ENCODE measurements at regions not wholly inside any gene's neighbourhood (a gene's known extent, or its start where the extent isn't known, plus 50 kb on each side); places are given as distances from the start of the nearest gene placed in this dataset.

GRCh38 chr13:69020120-69020519, 1087.5 kb upstream of the ATXN8OS start:
- ChIA-PET CTCF (ENCODE audit: partially characterized antibody) (no interaction called here), POLR2A (ENCODE audit: partially characterized antibody) (no interaction called here)
- FAIRE-seq, result no peak
- TF ChIP-seq E2F6 (IDR thresholded peaks at IDR 0.05) (no peak), TEAD4 (IDR thresholded peaks at IDR 0.05; ENCODE audit: low read depth, low read length) (no peak), POU5F1 (IDR thresholded peaks at IDR 0.05; ENCODE audit: low read depth, low read length) (no peak), ZNF274 (IDR thresholded peaks at IDR 0.05; ENCODE audit: borderline replicate concordance, extremely low read depth, low read length) (no peak), PHF8 (conservative IDR thresholded peaks at IDR 0.05; ENCODE audit: low read depth, low read length) (no peak), YY1 (IDR thresholded peaks at IDR 0.05; ENCODE audit: low read depth, low read length) (no peak), SP1 (IDR thresholded peaks at IDR 0.05; ENCODE audit: low read depth, low read length) (no peak), SIX5 (IDR thresholded peaks at IDR 0.05; ENCODE audit: low read depth, low read length) (no peak)

More at GRCh38 chr13:69020120-69020519, 1087.5 kb upstream of the ATXN8OS start:
- no peak overlapping the region for H4K5ac ChIP-seq (ENCODE audit: insufficient read length, low read depth, low read length)
- no peaks in the 10 kb centered on the region for H3K9me3 ChIP-seq (ENCODE audit: insufficient read depth in 2 of 2, low read depth in 1 of 2, low read length in 1 of 2)
- H3K9ac ChIP-seq (replicated peaks in 1 of 4; ENCODE audit: extremely low read depth in 1 of 4, low read depth in 3 of 4, low read length in 3 of 4), result no peak overlapping the region
- H3K4me2 ChIP-seq (ENCODE audit: insufficient read depth in 1 of 2, low read depth in 2 of 2, low read length in 2 of 2), result no peak overlapping the region
- H3K79me2 ChIP-seq (ENCODE audit: control insufficient read depth in 1 of 2, insufficient read depth in 2 of 2, low read length in 2 of 2), result no peaks in the 10 kb centered on the region
- no peak overlapping the region for H2BK120ac ChIP-seq (replicated peaks; ENCODE audit: low read depth, low read length)
- H3K4me3 ChIP-seq (ENCODE audit: extremely low read depth in 1 of 4, insufficient read depth in 2 of 4, low read depth in 3 of 4, low read length in 4 of 4), result no peak overlapping the region
- H3K4me1 ChIP-seq (replicated peaks in 1 of 4; ENCODE audit: control insufficient read depth in 3 of 4, insufficient read depth in 4 of 4, low read length in 3 of 4), result no peaks in the 10 kb centered on the region
- no peak overlapping the region for H3K56ac ChIP-seq (replicated peaks; ENCODE audit: insufficient read length, low read depth, low read length)
- H3K4ac ChIP-seq (replicated peaks; ENCODE audit: insufficient read length, low read depth, low read length), result no peak overlapping the region
- H4K91ac ChIP-seq (replicated peaks; ENCODE audit: insufficient read length, low read length), result no peak overlapping the region
- H2BK20ac ChIP-seq (ENCODE audit: low read length), result no peak overlapping the region
- no peaks in the 10 kb centered on the region; the same call in 1 of the 2 replicates for H3K23me2 ChIP-seq (ENCODE audit: low read depth, low read length)
- H3K14ac ChIP-seq (ENCODE audit: insufficient read length), result no peak overlapping the region
- no peak overlapping the region for H2BK5ac ChIP-seq (ENCODE audit: low read depth, low read length)
- no peaks in the 10 kb centered on the region for H3K27me3 ChIP-seq (replicated peaks in 1 of 4; ENCODE audit: control insufficient read depth in 3 of 4, extremely low read depth in 1 of 4, insufficient read depth in 3 of 4, low read length in 3 of 4)
- H2AFZ ChIP-seq (ENCODE audit: low read length), result no peak overlapping the region
- no peak for DNase-seq (ENCODE audit: low read depth in 1 of 2, low spot score in 2 of 2)
- no peaks in the 10 kb centered on the region for H4K20me1 ChIP-seq (replicated peaks in 1 of 2; ENCODE audit: control insufficient read depth in 1 of 2, insufficient read depth in 2 of 2, low read length in 2 of 2)
- H2BK15ac ChIP-seq (ENCODE audit: low read length), result no peak overlapping the region
- no peak overlapping the region for H2BK12ac ChIP-seq (ENCODE audit: low read depth, low read length)
- no peak overlapping the region for H3K18ac ChIP-seq (ENCODE audit: extremely low read depth, low read length)
- no peak overlapping the region for H4K8ac ChIP-seq (ENCODE audit: extremely low read depth, insufficient read depth, low read length)
- no peak overlapping the region for H3K23ac ChIP-seq (ENCODE audit: insufficient read length)
- H3K79me1 ChIP-seq (ENCODE audit: low read depth, low read length), result no peaks in the 10 kb centered on the region
- no peaks in the 10 kb centered on the region for H3K36me3 ChIP-seq (ENCODE audit: control insufficient read depth in 2 of 4, insufficient read depth in 4 of 4, low read length in 3 of 4)
- no peak overlapping the region for H3K27ac ChIP-seq (ENCODE audit: low read depth, low read length)
- H2AK5ac ChIP-seq (ENCODE audit: low read depth, low read length), result no peak overlapping the region

All from H1 (cell line).